Kasumi-1 (cell line): ENCODE measurements at regions not wholly inside any gene's neighbourhood (a gene's known extent, or its start where the extent isn't known, plus 50 kb on each side); places are given as distances from the start of the nearest gene placed in this dataset.

Experiments
- DNase-seq, 2 experiments: peaks; one replicate each; lab custom pipeline; 2025; lab: John Stamatoyannopoulos, UW

DNA sequence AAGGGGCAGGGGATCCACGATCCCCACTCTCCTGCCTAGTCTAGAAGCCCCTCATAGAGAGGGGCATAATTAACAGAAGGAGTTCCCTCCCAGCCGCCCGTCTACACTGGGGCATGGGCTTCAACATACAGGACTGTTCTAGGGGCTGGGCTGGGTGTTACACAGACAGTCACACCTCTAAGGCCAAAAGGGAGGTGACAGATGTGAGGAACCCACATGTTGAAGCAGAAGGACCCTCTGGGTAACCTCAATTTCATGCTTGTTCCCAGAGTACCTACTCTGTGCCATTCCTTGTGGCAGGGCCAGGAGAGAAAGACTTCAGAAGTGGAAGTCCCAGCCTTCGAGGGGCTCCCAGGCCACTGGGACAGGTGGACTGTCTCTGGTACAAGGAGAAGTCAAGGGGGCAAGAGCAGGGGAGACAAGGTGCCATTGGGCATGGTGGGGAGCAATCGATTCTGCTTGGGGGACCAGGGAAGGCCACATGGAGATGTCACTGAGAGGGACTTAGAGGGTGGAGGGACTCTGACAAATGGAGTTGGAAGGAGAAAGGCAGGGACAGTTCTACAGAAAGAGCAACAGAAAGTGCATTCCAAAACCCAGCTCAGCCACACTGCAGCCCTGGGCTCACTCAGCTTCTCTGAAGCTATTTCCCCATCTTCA is 71.3 kb downstream of the CPN2 start:
- DNase-seq = no peak

GRCh38 chr3:194280777-194281176 is 70.4 kb downstream of the CPN2 start:
- DNase-seq = no peak

GRCh38 chr3:194281306-194281705 is 69.8 kb downstream of the CPN2 start:
- DNase-seq = no peak

DNA sequence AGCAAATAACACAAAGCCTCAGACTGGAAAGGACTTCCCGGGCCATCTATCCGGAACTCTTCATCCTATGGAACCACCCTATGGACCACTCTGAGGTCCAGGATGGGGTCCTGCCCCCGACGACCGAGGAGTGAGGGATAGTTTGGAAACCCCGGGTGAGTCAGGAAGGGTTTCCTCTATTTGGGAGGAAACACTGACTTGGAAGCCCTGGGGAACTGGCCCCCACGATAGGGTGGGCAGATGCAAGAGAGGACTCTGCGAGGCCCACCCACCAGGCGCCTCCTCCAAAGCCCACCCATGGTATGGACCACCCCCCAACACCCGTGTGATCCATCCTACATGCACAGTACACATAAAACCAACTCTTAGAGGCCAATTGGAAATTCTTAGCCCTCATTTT is 69.4 kb downstream of the CPN2 start:
- no peak for DNase-seq

DNA sequence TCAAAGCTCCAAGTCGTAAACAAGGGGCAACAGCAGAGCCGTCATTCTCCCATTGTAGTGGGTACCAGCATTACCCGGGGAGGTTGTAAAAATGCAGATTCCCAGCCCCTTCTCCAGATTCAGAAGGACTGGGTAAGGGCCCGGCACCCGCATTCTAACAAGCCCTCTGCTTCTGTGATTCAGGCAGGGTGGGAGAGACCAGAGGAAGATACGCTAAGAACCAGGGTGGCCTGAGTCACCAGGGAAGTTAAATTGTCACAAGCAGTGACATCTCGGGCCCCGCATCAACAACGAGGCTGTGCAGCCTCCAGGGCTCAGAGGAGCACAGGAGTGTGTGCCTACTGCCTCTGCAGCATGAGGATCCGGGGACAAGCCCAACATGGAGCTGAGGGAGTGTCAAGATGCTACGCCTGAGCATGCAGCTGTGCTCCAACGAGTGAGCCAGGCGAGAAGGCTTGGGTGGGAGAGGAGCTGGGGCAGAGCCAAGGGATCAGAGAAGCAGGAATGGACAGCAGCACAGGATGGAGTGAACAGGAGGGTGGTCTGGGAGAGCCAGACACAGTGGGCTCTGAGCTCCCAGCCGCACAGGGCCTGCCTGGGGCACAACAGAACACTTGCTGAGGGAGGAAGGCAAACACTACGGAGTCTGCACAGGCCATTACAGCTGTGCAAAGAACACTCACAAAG is 68.5 kb downstream of the CPN2 start:
- DNase-seq = no peak

DNA sequence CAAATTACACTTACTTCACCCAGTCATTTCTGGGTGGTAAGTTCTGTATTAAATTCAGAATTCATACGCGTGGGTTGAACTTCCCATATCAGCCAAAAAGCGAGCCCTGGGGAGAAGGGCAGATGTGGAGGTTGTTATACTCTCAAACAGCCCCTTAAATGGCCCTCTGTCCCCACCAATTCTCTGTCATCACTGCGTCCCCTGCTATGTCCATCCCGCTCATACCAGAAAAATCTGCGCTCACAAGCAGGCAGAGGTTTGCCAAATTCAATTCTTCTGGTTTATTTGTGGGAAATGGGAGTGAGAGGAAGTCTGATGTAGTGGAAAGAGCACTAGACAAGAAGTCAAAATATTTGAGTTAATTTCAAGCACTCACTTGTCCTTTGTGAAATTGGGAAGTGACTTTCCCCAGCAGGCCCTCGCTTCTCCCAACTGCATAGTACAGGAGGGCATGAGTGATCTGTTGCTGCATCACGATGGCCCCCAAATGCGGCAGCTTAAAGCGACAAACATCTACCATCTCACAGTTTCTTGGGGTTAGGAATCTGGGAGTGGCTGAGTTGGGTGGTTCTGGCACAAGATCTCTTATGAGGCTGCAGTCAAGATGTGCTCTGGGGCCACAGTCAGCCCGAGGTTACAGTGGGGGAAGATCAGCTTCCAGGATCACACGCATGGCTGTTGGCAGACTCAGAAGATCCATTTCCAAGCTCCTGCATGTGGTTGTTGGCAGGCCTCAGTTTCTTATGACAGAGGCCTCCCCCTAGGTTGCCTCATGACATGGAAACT is 67.7 kb downstream of the CPN2 start:
- DNase-seq = no peak

GRCh38 chr3:194284351-194284750 is 66.8 kb downstream of the CPN2 start:
- no peak for DNase-seq

DNA sequence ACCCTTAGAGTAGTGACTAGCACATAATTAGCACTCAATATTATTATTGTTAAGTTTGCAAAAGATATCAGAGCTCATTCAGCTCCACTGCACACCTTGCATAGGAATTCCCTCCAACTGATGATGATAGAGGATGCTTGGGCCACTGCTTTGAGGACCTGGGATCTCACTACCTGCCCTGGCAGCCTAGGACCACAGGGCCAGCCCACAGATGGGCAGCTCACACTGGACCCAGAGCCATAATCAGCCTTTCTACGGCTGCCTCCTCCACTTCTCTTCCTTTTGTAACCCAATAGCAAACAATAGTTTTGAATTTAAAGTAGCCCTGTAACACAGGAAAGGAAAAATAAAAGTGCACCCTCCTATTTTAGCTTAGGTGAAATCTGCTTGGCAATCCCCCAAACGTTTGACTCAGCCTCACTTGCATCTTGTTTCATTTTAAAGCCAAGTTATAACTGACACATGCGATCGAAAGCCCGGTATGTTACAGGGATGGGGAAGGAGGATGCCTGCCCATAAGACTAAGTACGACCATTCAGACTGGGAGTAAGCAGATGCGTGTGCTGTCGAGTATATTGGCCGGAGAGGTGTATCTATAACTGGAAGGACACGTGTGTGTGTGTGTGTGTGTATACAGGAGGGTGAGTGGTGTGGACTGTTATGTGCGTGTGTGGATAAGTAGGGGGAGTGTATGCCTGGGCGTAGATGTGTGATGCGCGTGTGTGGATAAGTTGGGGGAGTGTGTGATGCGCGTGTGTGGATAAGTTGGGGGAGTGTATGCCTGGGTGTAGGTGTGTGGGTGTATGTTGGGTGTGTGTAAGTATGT is 65.9 kb downstream of the CPN2 start:
- DNase-seq = no peak

GRCh38 chr3:194285850-194286197 is 65.3 kb downstream of the CPN2 start:
- peak in 1 of 2 experiments; percentile 13 for DNase-seq

GRCh38 chr3:194286375-194287146 is 64.6 kb downstream of the CPN2 start:
- DNase-seq = no peak

DNA sequence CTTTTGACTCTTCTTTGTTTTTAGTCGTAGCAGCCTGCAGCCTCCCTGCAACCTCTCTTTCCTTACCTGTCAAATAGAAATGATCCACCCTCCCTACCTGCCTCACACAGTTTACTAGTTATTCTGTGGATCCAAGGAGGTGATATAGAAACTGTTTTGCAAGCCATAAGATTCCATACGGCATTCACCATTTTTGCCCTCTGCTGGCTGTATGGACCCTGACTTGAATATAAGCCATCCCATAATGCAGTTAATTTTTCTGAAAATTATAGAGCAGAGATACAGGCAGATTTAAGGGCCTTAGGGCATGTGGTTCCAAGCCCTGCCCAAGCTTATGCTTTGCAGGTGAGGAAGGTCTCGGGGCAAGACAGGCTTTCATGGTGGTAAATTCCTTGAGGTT is 63.8 kb downstream of the CPN2 start:
- no peak for DNase-seq

DNA sequence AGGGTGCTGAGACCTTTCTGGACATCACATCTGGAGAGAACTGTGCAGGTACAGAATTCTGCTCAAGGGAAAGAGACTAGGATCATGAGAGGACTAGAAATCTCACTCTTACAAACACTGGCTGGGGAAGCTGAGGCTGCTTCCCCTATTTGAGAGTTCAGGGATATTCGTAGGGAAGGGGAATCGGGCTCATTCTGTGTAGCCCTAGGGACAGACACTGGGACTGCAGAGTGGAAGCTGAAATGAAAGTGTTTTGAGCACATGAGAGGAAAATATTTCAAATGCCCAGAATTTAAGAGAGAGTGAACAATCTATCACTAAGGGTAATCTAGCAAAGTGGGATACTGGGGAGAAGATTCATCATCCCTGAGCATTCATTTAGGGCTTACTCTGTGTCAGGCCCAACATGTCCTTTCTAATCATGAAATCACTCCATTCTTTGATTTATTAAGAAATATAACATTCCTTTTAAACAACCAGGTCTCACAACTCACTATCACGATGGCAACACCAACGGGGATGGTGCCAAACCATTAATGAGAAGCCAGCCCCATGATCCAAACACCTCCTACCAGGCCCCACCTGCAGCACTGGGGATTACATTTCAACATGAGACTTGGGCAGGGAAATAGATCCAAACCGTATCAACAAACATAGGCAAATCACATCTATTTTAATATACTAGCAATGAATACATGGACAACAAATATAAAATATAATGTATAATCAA is 63.0 kb downstream of the CPN2 start:
- DNase-seq = no peak
